Retinal pigment epithelial cell (primary cell): ENCODE measurements at regions not wholly inside any gene's neighbourhood (a gene's known extent, or its start where the extent isn't known, plus 50 kb on each side); places are given as distances from the start of the nearest gene placed in this dataset.

ENCODE experiments used
- DNase-seq: peaks from one replicate; pipeline ENCODE4 v3.0.0-alpha.2; 2010; ENCODE audit warnings: low read depth
- H3K4me3 ChIP-seq: 2 replicates; pipeline ENCODE4 v1.5.1; 2011; ENCODE audit warnings: mild to moderate bottlenecking, low read length, control low read depth, moderate library complexity
- TF ChIP-seq, protein P1 (sequence below): conservative IDR thresholded peaks from 2 replicates; pipeline ENCODE4 v1.5.1; 2011; ENCODE audit warnings: low read depth, low read length, control low read depth, inconsistent platforms

DNA sequence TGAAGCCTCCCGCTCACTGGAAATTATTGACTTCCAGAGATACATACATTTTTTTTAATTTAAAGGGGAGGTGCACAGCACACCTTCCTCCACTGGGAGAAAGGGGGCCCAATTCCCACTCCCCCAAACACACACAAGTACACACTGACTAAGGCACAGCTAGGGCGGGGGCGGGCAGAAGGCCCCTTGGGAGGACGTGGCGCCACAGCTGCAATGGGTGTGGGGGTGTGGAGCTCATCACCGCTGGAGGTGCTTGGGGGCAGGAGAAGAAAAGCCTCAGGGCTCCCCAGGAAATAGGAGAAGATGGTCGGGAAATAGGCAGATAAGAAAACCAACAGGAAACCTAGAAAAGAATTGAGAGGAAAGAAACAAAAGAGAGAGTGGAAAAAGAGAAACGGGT is 127.3 kb upstream of the FAM98A start:
- no peak for DNase-seq
- TF ChIP-seq, protein P1, sequence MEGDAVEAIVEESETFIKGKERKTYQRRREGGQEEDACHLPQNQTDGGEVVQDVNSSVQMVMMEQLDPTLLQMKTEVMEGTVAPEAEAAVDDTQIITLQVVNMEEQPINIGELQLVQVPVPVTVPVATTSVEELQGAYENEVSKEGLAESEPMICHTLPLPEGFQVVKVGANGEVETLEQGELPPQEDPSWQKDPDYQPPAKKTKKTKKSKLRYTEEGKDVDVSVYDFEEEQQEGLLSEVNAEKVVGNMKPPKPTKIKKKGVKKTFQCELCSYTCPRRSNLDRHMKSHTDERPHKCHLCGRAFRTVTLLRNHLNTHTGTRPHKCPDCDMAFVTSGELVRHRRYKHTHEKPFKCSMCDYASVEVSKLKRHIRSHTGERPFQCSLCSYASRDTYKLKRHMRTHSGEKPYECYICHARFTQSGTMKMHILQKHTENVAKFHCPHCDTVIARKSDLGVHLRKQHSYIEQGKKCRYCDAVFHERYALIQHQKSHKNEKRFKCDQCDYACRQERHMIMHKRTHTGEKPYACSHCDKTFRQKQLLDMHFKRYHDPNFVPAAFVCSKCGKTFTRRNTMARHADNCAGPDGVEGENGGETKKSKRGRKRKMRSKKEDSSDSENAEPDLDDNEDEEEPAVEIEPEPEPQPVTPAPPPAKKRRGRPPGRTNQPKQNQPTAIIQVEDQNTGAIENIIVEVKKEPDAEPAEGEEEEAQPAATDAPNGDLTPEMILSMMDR = no peak
- H3K4me3 ChIP-seq = no peak overlapping the region

DNA sequence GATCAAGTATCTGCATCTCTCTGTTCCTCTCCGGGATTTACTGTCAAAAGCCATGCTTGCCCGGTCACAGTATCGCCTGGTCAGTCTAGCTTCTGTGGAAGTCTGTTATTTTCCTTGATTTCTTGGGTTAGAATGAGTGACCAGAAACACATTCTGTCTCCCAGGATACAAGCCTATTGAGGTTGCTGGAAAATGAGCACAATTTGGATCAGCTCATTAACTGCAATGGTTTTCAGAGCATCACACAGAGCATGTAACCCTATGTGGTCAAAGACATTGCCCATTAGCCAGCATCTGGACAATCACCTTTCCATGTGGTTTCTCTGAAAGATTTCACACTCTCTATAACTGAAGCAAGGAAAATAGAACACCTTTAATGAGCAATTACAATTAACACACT is 124.2 kb upstream of the FAM98A start:
- TF ChIP-seq, protein P1 = no peak
- no peak for DNase-seq
- H3K4me3 ChIP-seq = no peak overlapping the region

DNA sequence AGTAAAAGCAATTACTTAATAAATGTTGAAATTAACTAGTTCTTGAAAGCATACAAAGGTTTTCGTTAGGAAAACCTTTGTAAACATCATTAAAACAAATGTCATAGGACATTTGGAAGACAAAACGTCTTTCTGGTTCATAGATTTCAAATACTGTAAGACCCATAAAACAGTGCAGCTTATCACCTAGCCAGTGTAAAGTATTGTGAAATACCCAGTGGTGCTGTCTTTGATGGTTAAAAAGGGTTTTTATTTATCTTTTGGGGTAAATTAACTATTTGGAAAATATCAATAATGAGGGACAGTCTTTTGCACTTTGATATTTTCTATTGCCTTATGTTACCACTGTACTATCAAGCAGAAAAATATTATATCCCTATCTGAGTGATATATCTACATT is 120.0 kb upstream of the FAM98A start:
- TF ChIP-seq, protein P1 = no peak

GRCh38 chr2:33712674-33713073 is 113.6 kb upstream of the FAM98A start:
- H3K4me3 ChIP-seq = no peak overlapping the region
- no peak for DNase-seq
- TF ChIP-seq, protein P1 = no peak

More for the DNA sequence above, 120.0 kb upstream of the FAM98A start:
- no peak for DNase-seq
- no peak overlapping the region for H3K4me3 ChIP-seq

DNA sequence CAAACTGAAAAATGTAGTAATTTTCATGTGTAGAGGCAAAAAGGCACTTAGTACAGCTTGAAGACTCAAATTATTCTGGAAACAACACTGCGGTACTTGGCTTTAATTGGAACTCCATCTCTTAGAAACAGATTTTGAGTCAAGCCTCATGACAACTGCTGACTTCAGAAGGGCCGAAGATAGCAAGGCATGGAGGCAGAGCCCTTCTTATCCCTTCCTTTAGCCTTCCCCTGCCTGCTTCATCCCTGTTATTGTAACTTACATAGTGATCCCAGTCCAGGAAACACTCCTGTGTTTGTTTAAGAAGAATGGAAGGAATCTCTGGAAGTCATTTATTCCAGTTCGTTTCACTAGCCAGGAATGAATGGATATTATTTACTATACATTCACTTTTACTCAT is 110.9 kb upstream of the FAM98A start:
- TF ChIP-seq, protein P1 = no peak
- no peak for DNase-seq
- H3K4me3 ChIP-seq = no peak overlapping the region

- no peak overlapping the region for H3K4me3 ChIP-seq
- no peak for DNase-seq
- TF ChIP-seq, protein P1 = no peak
These were observed 108.2 kb upstream of the FAM98A start for GRCh38 chr2:33707312-33707711.

- no peak for DNase-seq
- H3K4me3 ChIP-seq = no peak overlapping the region
- TF ChIP-seq, protein P1 = no peak
These were observed 107.3 kb upstream of the FAM98A start for GRCh38 chr2:33706410-33706809.
